GM03348 (cell line): ENCODE measurements at regions not wholly inside any gene's neighbourhood (a gene's known extent, or its start where the extent isn't known, plus 50 kb on each side); places are given as distances from the start of the nearest gene placed in this dataset.
"Not testable (repeated sequence)": the region's sequence is repeated elsewhere in the genome, so short reads cannot be mapped to it uniquely, and the experiment has no call there.

Experiments
- DNase-seq: peaks from one replicate; pipeline ENCODE4 v3.0.0; 2012; ENCODE audit warnings: low spot score

DNA sequence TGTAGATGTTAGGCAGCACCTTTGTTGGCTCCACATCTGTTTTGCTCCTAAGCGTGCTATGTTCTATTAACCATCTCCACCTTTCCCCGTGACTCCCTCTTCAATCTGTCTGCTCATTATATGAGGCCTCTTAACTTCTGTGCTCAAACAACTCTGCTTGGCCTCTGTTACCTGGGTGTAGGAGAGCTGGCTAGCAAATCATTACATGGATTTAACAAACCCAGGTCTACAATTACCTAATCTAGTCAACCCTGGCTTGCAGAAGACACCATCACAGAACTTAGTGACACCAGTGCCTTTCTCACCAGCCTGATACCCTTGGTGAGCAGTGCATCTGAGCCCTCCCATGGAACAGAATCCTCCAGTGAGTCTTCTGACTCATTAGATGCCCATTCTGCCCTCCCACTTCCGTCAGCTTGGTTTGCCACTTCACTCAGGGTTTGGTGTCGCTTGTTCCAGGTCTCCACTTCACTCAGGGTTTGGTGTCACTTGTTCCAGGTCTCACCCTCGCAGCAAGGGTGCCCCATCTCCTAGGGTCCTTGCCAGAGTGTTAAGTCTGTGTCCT is 92.0 kb upstream of the KIF26B start:
- no peak for DNase-seq

DNA sequence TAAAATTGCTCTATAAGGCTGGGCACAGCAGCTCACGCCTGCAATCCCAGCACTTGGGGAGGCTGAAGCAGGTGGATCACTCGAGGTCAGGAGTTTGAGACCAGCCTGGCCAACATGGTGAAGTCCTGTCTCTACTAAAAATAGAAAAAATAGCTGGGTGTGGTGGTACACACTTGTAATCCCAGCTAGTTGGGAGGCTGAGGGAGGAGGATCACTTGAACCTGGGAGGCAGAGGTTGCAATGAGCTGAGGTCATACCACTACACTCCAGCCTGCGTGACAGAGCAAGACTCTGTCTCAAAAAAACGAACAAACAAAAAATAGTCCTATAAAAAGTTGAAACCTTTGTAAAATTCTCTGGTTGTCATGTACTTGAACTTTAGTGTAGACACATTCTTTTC is 93.0 kb upstream of the KIF26B start:
- not testable (repeated sequence) for DNase-seq

DNA sequence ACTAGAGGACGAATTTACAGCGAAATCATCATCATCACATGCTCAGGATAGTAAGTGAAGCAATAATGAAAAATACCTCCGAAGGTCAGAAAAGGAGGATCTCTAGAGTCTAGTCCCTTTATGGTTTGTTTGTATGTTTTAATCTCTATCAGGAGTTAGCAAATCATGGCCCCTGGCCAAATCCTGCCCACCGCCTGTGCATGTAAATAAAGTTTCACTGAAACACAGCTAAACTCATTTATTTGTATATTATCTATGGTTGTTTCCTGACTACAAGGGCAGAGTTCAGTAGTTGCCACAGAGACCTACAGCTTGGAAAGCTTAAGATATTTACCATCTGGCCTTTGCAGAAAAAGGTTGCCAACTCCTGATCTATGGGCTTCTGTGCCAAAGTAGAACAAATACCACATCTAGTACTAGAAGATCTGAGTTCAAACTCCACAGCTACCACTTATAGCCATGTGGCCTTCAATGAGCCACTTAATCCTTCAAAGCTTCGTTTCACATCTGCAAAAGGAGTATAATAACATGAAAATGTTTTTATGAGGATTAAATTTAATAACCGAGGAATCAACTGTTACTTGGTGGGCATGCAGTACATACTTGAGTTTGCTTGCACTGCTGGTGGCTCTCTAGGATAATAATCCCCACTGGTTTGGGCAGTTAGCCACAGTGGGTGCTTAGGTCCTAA is 94.0 kb upstream of the KIF26B start:
- no peak for DNase-seq

DNA sequence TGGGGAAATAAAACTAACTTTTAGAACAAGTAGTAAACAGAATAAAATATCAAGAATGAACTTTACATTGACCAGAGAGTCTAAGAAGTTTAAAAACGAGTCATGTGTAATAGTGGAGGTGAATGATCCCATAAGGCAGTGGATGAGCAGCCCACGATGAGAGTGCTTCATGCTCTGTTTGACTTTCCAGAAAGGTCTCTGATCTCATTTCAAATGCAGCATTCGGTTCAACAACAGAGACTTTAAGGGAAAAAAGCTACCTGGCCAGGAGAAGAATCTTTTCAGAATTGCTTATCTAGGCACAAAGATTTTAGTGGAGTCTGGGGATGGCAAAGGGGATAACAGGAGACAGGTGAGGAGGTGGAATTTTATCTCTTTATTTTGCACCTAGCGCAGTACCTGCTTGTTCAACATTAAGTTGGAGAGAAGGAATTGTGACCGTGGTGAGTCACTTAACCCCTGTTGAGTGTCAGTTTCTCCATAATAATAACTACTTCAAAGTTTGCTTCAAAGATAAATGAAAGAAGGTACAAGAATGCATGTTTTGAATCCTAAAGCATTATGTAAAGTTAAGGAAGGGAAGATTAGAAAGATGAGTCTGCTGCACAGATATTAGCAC is 94.9 kb upstream of the KIF26B start:
- DNase-seq: no peak

DNA sequence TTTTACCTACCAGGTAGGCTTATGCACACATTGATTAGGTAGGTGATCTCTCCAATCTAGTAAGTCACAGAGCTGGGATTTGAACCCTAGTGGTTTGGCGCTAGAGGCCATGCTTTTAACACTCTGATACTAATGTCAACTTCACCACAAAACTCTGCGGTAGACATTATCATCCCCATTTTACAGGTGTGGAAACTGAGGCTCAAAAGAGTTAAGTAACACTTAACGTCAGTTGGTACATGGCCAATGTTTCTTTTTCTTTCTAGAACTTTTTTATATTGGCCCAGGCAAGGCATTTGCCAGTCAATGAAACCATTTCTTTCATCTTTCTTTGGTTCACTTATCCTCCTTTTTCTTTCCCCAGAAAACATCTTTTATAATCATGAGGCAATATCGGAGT is 95.9 kb upstream of the KIF26B start:
- no peak for DNase-seq

DNA sequence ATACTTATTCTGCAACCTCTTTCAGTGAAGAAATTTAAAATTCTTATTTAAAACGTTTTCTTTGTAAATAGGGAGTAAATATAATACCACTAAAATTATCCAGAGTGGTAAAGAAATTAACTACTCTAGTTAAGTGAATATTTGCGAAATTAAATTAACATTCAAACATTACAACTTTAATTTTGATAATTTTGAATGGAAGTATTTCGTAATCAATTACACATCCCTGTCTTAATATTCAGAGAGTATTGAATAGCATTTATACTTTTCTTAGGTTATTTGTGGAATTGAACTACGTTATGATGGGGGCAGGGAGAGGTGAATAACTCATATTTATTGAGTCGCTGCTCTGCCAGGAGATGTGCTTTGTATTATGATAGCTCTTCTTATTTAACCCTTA is 96.3 kb upstream of the KIF26B start:
- no peak for DNase-seq

DNA sequence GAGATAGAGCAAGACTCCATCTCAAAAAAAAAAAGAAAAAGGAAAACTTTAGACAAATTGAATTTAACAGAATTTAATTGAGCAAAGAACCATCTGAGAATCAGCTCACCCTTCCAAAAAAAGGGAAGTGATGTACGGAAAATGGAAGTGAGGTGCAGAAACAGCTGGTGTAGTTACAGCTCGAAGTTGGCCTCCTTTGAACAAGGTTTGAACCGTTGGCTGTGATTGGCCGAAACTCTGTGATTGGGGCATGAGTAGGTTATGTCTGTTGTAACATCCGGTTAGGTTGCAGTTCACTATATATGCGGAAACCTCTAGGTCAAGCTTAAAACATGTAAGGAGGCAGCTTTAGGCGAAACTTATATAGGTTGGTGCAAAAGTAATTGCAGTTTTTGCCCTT is 97.9 kb upstream of the KIF26B start:
- no peak for DNase-seq

DNA sequence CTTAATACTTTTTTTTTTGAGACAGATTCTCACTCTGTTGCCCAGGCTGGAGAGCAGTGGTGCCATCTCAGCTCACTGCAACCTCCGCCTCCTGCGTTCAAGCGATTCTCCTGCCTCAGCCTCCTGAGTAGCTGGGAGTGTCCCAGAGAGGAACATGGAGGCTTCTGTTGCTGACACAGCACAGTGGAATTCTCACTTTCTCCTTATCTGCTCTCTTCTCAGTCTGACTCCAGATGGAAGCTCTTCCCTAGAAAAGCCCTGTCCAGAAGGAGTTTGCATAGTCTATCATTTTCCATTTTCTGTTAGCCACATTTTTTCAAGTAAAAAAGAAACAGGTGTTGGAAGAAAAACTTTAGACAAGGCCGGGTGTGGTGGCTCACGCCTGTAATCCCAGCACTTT is 98.5 kb upstream of the KIF26B start:
- peak; percentile 34 for DNase-seq

DNA sequence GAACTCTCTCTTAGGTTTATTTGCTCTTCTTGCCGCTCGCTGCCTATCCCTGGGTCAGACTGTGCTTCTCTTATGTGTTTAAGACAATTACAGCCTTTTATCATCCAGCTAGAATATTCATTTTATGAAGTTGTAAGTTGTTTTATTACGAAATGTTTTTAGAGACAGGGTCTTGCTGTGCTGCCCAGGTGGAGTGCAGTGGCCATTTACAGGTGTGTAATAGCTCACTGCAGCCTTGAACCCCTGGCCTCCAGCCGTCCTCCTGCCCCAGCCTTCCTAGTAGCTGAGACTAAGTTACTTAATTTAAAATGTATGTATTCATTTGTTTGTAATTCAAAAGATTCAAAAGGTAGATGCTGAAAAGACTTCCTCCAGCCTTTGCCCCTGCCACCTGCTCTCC is 99.0 kb upstream of the KIF26B start:
- no peak for DNase-seq

DNA sequence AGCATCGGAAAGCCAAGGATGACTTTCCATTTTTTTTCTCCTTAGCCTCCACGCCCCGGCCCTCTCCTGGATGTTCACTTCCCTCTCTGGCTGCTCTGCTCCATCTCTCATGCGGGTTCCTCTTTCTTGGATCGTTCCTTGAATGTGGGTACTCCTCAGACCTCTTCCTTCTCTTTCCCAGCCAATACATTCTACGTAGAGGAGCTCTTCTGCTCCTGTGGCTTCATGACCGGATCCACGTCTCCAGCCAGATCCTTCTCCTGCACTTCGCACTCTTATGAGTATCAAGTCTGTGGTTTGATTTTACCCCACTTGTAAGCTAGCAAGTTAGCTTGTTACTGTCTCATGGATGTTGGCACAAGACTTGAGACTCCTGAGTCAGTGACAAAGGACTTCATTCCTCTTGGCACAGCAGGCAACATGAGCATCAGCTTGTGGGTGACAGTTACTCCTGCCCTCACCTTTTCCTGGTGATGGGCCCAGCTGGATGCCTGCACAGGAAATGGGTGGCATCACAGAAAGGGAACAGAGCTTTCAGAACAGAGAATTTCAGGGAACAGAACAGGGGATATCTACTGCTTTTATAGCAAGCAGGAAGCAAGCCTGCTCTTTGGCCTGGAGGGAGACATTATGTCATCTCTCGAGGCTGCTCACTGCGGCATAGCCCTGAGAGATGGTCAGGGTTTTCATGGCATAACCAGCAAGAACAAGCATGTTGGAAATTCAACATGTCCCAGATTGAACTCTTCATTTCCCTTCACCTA is 100.1 kb upstream of the KIF26B start:
- DNase-seq: no peak

DNA sequence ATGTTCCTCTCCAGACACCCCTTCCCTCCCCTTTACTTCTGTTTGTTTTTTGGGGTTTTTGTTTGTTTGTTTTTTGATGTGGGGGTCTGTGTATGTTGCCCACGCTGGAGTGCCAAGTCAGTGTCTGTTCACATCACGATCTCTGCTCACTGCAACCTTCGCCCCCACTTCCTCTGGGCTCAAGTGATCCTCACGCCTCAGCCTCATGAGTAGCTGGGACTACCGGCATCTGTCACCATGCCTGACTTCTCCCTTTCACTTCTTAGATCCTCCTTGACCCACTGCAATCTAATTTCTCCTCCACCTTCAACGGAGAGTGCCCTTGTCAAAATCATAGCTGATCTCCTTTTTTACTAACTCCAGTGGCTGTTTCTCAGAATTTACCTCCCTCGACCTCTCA is 100.7 kb upstream of the KIF26B start:
- no peak for DNase-seq

DNA sequence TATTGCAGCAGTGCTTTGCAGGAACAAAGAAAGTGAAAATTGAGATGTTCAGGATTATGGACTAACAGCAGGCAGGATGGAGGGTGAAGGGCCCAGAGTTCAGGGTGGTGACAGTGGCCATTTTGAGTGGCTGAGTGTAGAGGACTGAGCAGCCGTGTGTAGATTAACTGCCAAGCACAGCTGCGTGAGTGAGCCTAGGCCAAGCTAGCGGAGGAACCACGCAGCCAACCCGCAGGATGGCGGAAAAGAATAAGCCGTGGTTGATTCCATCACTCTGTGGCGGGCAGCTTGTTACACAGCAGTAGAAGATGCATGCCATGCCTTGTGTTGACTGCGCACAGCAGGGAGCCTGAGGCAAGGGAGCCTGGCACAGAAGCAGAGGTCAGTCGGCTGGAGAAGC is 102.5 kb upstream of the KIF26B start:
- DNase-seq: no peak

DNA sequence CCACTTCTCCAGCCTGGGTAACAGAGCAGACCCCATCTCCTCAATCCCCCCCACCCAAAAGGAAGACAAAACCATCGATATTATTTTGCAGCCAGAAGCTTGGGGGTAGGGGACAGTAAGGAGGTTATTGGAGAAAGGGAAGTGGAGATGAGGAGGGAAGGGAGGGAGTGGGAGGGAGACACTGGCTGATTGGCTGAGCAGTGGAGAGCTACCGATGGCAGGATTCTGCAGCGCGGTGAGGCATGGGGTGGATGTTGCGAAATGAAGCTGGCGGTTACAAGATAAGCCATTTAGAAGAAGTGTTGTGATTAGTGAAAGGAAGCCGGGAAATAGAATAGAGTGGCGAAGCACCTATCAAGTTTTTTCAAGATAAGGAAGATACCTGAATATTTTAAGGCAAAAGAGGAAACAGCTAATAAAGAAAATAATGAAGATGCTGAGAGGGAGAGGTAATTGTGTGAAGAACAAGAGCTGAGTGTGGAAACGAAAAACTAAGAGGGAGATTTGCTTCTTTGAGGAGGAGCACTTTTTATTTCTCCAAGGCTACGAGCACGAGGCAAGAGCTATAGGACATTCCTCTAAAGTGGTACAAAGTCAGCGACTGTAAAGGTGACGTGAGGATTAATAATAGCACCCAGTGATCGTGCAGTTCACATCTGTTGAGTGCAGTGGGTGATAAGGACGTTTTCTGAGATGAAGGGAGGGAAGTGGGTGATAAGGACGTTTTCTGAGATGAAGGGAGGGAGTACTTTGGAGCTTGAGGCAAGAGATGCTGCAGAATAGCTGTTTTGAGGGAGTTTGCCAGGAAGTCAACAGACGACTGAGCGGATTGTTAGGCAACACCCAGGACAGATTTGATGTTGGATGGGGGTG is 103.2 kb upstream of the KIF26B start:
- no peak for DNase-seq

DNA sequence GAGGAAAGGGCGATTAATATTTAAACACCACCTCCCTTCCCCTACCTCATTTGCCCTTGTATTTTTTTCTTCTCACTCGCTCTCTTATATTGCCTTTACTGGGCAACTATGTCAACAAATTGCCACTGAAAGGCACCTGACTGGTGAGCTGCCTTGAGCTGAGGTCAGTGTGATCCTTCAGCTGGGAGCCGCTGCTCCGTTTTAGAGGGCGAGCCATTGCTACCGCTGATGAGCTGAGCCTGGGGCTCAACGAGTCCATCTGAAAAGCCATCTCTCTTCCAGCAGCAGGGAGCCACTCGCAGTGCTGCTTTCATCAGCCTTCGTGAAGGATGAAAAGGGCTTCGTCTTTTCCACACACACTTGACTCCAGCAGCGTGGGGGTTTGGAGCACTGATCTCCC is 108.0 kb upstream of the KIF26B start:
- DNase-seq: no peak

DNA sequence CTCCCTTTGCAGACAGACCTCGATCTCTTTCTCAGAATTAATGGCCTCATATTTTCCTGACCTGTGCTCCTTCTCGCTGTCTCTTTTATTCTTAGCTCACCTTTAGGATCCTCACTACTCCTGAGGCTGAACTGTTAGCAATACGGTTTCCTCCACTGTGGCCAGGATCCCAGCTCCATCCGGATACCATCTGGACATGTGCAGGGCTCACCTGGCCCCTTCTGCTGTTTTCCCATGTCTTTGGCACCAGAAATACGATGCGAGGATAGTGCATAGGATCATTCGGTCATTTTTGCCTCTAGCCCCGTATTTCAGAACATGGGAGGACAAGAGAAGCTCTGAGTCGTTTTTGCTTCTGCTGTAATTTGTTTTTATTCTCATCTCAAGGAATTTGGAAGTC is 108.5 kb upstream of the KIF26B start:
- no peak for DNase-seq

DNA sequence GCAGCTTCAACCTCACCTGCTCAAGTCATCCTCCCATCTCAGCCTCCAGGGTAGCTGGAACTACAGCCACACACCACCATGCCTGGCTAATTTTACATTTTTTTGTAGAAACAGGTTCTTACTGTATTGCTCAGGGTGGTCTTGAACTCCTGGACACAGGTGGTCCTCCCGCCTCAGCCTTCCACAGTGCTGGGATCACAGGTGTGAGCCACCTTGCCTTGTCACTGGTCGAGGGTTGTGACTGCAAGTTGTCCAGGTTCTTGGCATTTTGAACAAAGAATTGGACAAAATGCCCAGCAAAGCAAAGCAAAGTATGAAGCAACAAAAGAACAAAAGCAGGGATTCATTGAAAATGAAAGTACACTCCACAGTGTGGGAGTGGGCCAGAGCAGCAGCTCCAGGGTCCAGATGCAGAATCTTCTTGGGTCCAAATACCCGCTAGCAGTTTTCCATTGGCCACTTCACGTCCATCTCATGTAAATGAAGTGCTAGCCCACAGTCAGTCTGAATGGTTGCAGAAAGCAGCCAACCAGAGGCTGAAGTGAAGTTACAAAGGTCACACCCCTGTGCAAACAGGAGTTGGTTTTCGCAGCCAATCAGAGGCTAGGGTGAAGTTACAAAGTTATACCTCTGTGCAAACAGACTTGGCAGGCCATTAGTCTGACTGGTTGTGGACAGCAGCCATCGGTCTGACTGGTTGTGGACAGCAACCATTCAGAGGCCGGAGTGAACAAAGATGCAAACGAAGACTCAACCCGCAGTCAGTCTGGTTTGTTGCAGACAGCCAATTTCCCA is 109.5 kb upstream of the KIF26B start:
- DNase-seq: no peak

DNA sequence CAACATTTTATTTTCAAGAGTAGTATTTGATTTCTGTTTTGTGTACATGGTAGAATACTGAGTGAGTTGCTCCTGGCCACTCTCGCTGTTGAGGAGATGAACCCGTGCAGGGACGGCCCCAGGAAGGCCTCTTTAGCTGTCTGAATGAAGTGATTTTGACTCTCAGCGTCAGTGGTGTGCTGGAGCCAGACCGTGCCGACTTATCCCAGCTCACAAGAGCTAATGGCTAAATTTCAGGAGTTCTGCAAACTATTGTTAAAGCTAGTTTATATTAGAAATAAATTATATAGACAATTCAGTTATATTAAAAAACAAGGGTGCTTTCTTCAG is 111.2 kb upstream of the KIF26B start:
- no peak for DNase-seq

DNA sequence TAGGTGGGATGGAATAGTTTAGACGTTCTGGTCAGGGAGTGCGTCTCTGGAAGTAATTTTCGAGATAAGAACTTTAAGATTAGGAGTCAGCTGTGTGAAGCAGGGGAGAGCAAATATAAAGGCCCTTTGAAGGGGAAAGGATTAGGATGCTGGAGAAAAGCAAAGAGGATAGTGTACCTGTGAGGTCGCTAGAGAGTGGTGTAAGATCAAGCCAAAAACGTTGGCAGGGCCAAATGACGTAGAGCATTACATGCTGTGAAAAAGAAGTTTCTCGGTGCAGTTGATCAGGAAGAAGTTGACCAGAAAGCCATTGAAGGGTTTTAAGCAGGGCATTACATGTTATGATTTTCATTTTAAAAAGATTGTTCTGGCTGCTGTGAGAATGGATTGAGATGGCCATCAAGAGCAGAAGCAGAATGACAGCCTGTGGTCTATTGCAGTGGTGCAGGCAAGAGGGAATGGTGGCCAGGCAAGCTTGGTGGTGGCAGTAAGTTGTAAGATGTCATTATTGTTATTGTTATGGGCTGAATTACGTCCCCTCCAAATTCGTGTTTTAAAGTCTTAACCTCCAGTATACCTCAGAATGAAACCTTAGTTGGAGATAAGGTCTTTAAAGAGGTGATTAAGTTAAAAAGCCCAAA is 113.6 kb upstream of the KIF26B start:
- no peak for DNase-seq

DNA sequence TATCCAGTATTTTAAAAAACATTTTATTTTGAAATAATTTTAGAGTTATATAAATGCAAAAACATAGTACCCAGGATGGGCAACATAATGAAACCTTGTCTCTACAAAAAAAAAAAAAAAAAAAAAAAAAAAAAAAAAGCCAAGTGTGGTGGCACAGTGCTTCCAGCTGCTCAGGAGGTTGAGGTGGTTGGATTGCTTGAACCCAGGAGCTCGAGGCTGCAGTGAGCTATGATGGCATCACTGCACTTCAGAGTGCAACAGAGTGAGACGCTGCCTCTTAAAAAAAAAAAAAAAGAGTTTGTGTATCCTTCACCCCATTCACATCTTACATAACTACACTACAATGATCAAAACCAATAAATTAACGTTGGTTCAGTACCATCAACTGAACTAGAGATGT is 115.6 kb upstream of the KIF26B start:
- DNase-seq: no peak

DNA sequence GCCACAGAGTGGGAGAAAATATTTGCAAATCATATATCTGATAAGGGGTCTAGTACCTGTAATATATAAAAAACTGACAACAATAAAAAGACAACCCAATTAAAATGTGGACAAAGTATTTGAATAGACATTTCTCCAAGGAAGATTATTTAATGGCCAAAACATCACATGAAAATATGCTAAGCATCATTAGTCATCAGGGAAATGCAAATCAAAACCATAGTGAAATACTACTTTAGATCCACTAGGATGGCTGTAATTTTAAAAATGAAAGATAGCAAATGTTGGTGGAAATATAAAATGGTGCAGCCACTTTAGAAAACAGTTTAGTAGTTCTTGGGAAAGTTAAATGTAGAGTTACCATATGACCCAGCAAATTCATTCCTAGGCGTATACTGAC is 118.7 kb upstream of the KIF26B start:
- DNase-seq: no peak

DNA sequence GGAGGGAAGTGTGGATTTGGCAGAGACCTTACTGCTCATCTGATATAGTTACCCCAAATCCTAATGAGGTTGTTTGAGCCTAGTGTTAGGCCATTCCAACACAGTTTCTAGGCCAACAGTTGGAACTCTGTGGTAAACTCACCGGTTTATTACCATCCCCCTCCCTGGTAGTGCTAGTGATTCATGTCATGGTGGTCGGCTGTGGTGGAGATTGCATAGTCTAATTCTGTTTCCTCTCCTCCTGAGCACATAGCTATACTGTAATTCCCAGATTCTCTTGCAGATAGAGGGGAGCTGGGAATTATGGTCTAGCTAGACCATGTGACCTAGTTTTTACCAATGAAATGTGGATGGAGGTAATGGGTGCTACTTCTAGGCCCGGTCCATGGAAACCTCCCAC is 123.7 kb upstream of the KIF26B start:
- DNase-seq: no peak
